ENCODE measurements at regions not wholly inside any gene's neighbourhood (a gene's known extent, or its start where the extent isn't known, plus 50 kb on each side); places are given as distances from the start of the nearest gene placed in this dataset.
A peak's percentile ranks its signal among the peaks of the same experiment; 100 is the strongest.
"Not testable (repeated sequence)": the region's sequence is repeated elsewhere in the genome, so short reads cannot be mapped to it uniquely, and the experiment has no call there.

DNA sequence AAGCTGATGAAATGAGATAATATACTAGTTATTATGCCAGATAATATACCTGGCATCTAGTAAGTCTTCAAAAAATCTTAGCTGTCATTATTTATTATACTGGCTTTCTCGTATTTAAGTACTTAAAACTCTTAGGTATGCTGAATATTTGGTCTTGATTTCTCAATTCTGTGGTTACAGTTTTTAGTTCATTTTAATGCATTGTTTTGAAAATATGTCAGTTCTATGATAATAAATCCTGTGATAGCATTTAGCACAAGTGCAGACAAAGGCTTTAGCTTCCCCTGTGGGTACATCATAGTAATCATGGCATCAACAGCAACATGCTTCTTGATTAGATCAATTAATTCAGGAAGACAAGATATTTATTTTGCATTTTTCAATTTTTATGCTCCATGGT, 133.0 kb downstream of the SMC2 start:
- intact Hi-C loops (cut with DNase I) = no loop called here
- H3K27me3 ChIP-seq (ENCODE audit: control insufficient read depth, insufficient read depth, low read length) = no peaks in the 10 kb centered on the region
- FAIRE-seq (no peak), DNase-seq (no peak)
- H3K9me3 ChIP-seq (ENCODE audit: control insufficient read depth in 2 of 3, insufficient read depth in 1 of 3, low read length in 3 of 3) = no peaks in the 10 kb centered on the region
- no peak overlapping the region for H3K9ac ChIP-seq (ENCODE audit: low read length in 3 of 3)
- no peaks in the 10 kb centered on the region for H3K4me1 ChIP-seq (ENCODE audit: control insufficient read depth in 2 of 3, insufficient read depth in 2 of 3, low read depth in 1 of 3, low read length in 3 of 3)
- TF ChIP-seq, protein P1, sequence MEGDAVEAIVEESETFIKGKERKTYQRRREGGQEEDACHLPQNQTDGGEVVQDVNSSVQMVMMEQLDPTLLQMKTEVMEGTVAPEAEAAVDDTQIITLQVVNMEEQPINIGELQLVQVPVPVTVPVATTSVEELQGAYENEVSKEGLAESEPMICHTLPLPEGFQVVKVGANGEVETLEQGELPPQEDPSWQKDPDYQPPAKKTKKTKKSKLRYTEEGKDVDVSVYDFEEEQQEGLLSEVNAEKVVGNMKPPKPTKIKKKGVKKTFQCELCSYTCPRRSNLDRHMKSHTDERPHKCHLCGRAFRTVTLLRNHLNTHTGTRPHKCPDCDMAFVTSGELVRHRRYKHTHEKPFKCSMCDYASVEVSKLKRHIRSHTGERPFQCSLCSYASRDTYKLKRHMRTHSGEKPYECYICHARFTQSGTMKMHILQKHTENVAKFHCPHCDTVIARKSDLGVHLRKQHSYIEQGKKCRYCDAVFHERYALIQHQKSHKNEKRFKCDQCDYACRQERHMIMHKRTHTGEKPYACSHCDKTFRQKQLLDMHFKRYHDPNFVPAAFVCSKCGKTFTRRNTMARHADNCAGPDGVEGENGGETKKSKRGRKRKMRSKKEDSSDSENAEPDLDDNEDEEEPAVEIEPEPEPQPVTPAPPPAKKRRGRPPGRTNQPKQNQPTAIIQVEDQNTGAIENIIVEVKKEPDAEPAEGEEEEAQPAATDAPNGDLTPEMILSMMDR (IDR thresholded peaks at IDR 0.05; ENCODE audit: borderline replicate concordance, extremely low read depth, insufficient read depth) = no peak
- H3K27ac ChIP-seq (ENCODE audit: low read depth in 2 of 2, low read length in 2 of 2) = no peak overlapping the region
- H3K4me3 ChIP-seq (ENCODE audit: low read length in 3 of 3) = no peak overlapping the region
- no peaks in the 10 kb centered on the region for H3K36me3 ChIP-seq (ENCODE audit: control insufficient read depth in 2 of 3, insufficient read depth in 3 of 3, low read length in 3 of 3)

- intact Hi-C loops (cut with DNase I) = no loop called here
- no peaks in the 10 kb centered on the region for H3K27me3 ChIP-seq (ENCODE audit: control insufficient read depth, insufficient read depth, low read length)
- FAIRE-seq (no peak), DNase-seq (no peak)
- no peaks in the 10 kb centered on the region for H3K36me3 ChIP-seq (ENCODE audit: control insufficient read depth in 2 of 3, insufficient read depth in 3 of 3, low read length in 3 of 3)
- peaks cover 0 to 5% (median 0%) of the 10 kb centered on the region in 3 donors for H3K9me3 ChIP-seq (ENCODE audit: control insufficient read depth in 2 of 3, insufficient read depth in 1 of 3, low read length in 3 of 3)
- H3K4me1 ChIP-seq (ENCODE audit: control insufficient read depth in 2 of 3, insufficient read depth in 2 of 3, low read depth in 1 of 3, low read length in 3 of 3) = no peaks in the 10 kb centered on the region
- no peak overlapping the region for H3K27ac ChIP-seq (ENCODE audit: low read depth in 2 of 2, low read length in 2 of 2)
- H3K9ac ChIP-seq (ENCODE audit: low read length in 3 of 3) = no peak overlapping the region
- H3K4me3 ChIP-seq (ENCODE audit: low read length in 3 of 3) = no peak overlapping the region
- TF ChIP-seq, protein P1 (IDR thresholded peaks at IDR 0.05; ENCODE audit: borderline replicate concordance, extremely low read depth, insufficient read depth) = no peak
Measured at GRCh38 chr9:104232781-104233341, 138.8 kb downstream of the SMC2 start.

DNA sequence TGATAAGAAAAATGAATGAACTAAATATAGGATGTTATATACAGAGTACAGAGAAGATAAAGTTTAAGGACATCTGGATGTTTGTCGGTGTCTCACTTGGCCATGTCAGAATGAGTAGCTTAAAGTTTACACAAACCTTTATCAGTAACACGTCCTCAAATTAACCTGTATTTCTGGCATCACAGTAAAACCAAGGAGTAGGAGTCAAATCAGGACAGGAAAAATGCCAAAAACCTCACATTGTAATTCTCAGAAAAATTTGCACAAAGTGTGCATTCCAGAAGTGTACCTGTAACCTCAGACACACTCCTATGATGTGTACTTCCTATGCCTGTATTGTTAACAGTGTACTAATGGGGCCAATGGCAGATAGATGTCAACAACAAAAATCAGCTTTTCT, 139.3 kb downstream of the SMC2 start:
- Histone ChIP-seq H3K27me3 (ENCODE audit: control insufficient read depth, insufficient read depth, low read length) (no peaks in the 10 kb centered on the region), H3K4me3 (ENCODE audit: low read length in 3 of 3) (no peak overlapping the region), H3K9me3 (ENCODE audit: control insufficient read depth in 2 of 3, insufficient read depth in 1 of 3, low read length in 3 of 3) (peaks cover 0 to 5% (median 0%) of the 10 kb centered on the region in 3 donors), H3K9ac (ENCODE audit: low read length in 3 of 3) (no peak overlapping the region), H3K27ac (ENCODE audit: low read depth in 2 of 2, low read length in 2 of 2) (no peak overlapping the region), H3K36me3 (ENCODE audit: control insufficient read depth in 2 of 3, insufficient read depth in 3 of 3, low read length in 3 of 3) (no peaks in the 10 kb centered on the region), H3K4me1 (ENCODE audit: control insufficient read depth in 2 of 3, insufficient read depth in 2 of 3, low read depth in 1 of 3, low read length in 3 of 3) (no peaks in the 10 kb centered on the region)
- TF ChIP-seq, protein P1 (IDR thresholded peaks at IDR 0.05; ENCODE audit: borderline replicate concordance, extremely low read depth, insufficient read depth) = no peak
- intact Hi-C loops (cut with DNase I) = no loop called here
- DNase-seq (no peak), FAIRE-seq (no peak)

GRCh38 chr9:104234632-104235337, 140.7 kb downstream of the SMC2 start:
- peak in 1 of 5 donors; percentile 33 for DNase-seq
- H3K4me3 ChIP-seq (ENCODE audit: low read length in 3 of 3); H3K9ac ChIP-seq (ENCODE audit: low read length in 3 of 3); H3K27ac ChIP-seq (ENCODE audit: low read depth in 2 of 2, low read length in 2 of 2); H3K36me3 ChIP-seq (ENCODE audit: control insufficient read depth in 2 of 3, insufficient read depth in 3 of 3, low read length in 3 of 3); intact Hi-C loops (cut with DNase I); FAIRE-seq; H3K4me1 ChIP-seq (ENCODE audit: control insufficient read depth in 2 of 3, insufficient read depth in 2 of 3, low read depth in 1 of 3, low read length in 3 of 3); H3K27me3 ChIP-seq (ENCODE audit: control insufficient read depth, insufficient read depth, low read length); H3K9me3 ChIP-seq (ENCODE audit: control insufficient read depth in 2 of 3, insufficient read depth in 1 of 3, low read length in 3 of 3): not testable (repeated sequence)

GRCh38 chr9:104235347-104236120, 141.4 kb downstream of the SMC2 start:
- H3K36me3 ChIP-seq (ENCODE audit: control insufficient read depth in 2 of 3, insufficient read depth in 3 of 3, low read length in 3 of 3); H3K27ac ChIP-seq (ENCODE audit: low read depth in 2 of 2, low read length in 2 of 2); H3K4me3 ChIP-seq (ENCODE audit: low read length in 3 of 3); H3K4me1 ChIP-seq (ENCODE audit: control insufficient read depth in 2 of 3, insufficient read depth in 2 of 3, low read depth in 1 of 3, low read length in 3 of 3); H3K27me3 ChIP-seq (ENCODE audit: control insufficient read depth, insufficient read depth, low read length); H3K9me3 ChIP-seq (ENCODE audit: control insufficient read depth in 2 of 3, insufficient read depth in 1 of 3, low read length in 3 of 3); FAIRE-seq; H3K9ac ChIP-seq (ENCODE audit: low read length in 3 of 3); intact Hi-C loops (cut with DNase I): not testable (repeated sequence)
- DNase-seq = peak in 1 of 5 donors; percentile 52
